ENCODE measurements at regions not wholly inside any gene's neighbourhood (a gene's known extent, or its start where the extent isn't known, plus 50 kb on each side); places are given as distances from the start of the nearest gene placed in this dataset.

GRCh38 chr1:29839726-29840125, 603.4 kb downstream of the PTPRU start:
- no peaks in the 10 kb centered on the region for H3K36me3 ChIP-seq (ENCODE audit: control insufficient read depth, insufficient read depth, low read length)
- TF ChIP-seq CTCF (IDR thresholded peaks at IDR 0.05; ENCODE audit: insufficient read depth, low read length, poor library complexity, severe bottlenecking) = no peak

GRCh38 chr1:29838738-29839320, 602.5 kb downstream of the PTPRU start:
- H3K4me3 ChIP-seq (ENCODE audit: low read depth, low read length) = no peak overlapping the region
- H3K36me3 ChIP-seq (ENCODE audit: control insufficient read depth, insufficient read depth, low read length) = no peaks in the 10 kb centered on the region
- no peak for TF ChIP-seq CTCF (IDR thresholded peaks at IDR 0.05; ENCODE audit: insufficient read depth, low read length, poor library complexity, severe bottlenecking)
- DNase-seq (ENCODE audit: low read depth) = no peak
- no peaks in the 10 kb centered on the region for H3K27me3 ChIP-seq (ENCODE audit: control insufficient read depth, insufficient read depth, low read length)

More at GRCh38 chr1:29839726-29840125, 603.4 kb downstream of the PTPRU start:
- no peak overlapping the region for H3K4me3 ChIP-seq (ENCODE audit: low read depth, low read length)
- H3K27me3 ChIP-seq (ENCODE audit: control insufficient read depth, insufficient read depth, low read length) = no peaks in the 10 kb centered on the region
- no peak for DNase-seq (ENCODE audit: low read depth)

- Histone ChIP-seq H3K36me3 (ENCODE audit: control insufficient read depth, insufficient read depth, low read length) (no peaks in the 10 kb centered on the region), H3K27me3 (ENCODE audit: control insufficient read depth, insufficient read depth, low read length) (peaks cover 1% of the 10 kb centered on the region), H3K4me3 (ENCODE audit: low read depth, low read length) (no peak overlapping the region)
- no peak for DNase-seq (ENCODE audit: low read depth)
- TF ChIP-seq CTCF (IDR thresholded peaks at IDR 0.05; ENCODE audit: insufficient read depth, low read length, poor library complexity, severe bottlenecking) = no peak
Observed at GRCh38 chr1:29836651-29837646, 600.6 kb downstream of the PTPRU start.

GRCh38 chr1:29835874-29836273, 599.6 kb downstream of the PTPRU start:
- Histone ChIP-seq H3K27me3 (ENCODE audit: control insufficient read depth, insufficient read depth, low read length) (peaks cover 3% of the 10 kb centered on the region), H3K36me3 (ENCODE audit: control insufficient read depth, insufficient read depth, low read length) (no peaks in the 10 kb centered on the region), H3K4me3 (ENCODE audit: low read depth, low read length) (no peak overlapping the region)
- no peak for TF ChIP-seq CTCF (IDR thresholded peaks at IDR 0.05; ENCODE audit: insufficient read depth, low read length, poor library complexity, severe bottlenecking)
- DNase-seq (ENCODE audit: low read depth) = no peak

- Histone ChIP-seq H3K27me3 (ENCODE audit: control insufficient read depth, insufficient read depth, low read length) (peaks cover 4% of the 10 kb centered on the region), H3K4me3 (ENCODE audit: low read depth, low read length) (no peak overlapping the region), H3K36me3 (ENCODE audit: control insufficient read depth, insufficient read depth, low read length) (no peaks in the 10 kb centered on the region)
- no peak for TF ChIP-seq CTCF (IDR thresholded peaks at IDR 0.05; ENCODE audit: insufficient read depth, low read length, poor library complexity, severe bottlenecking)
- DNase-seq (ENCODE audit: low read depth) = no peak
Observed at GRCh38 chr1:29835406-29835805, 599.1 kb downstream of the PTPRU start.

Data from kidney epithelial cell (primary cell).